Nephron progenitor cell (in vitro differentiated cells): ENCODE measurements at regions not wholly inside any gene's neighbourhood (a gene's known extent, or its start where the extent isn't known, plus 50 kb on each side); places are given as distances from the start of the nearest gene placed in this dataset.

Experiments used
- DNase-seq: peaks from one replicate; pipeline ENCODE4 v3.0.0; 2021
- H3K27ac Mint-ChIP-seq: 2 replicates; pipeline ENCODE4 v1.8.0; 2021; ENCODE audit warnings: mild to moderate bottlenecking, moderate library complexity, mixed read lengths
- H3K27me3 Mint-ChIP-seq: 2 replicates; pipeline ENCODE4 v1.8.0; 2021; ENCODE audit warnings: mild to moderate bottlenecking, low read depth, mixed read lengths; ENCODE audit not compliant: poor library complexity
- H3K36me3 Mint-ChIP-seq: 2 replicates; pipeline ENCODE4 v1.8.0; 2021; ENCODE audit warnings: low read depth, mixed read lengths
- H3K4me1 Mint-ChIP-seq: 2 replicates; pipeline ENCODE4 v1.8.0; 2021; ENCODE audit warnings: mixed read lengths
- H3K4me3 Mint-ChIP-seq: 2 replicates; pipeline ENCODE4 v1.8.0; 2021; ENCODE audit warnings: mild to moderate bottlenecking, moderate library complexity, mixed read lengths
- H3K9me3 Mint-ChIP-seq: 2 replicates; pipeline ENCODE4 v1.8.0; 2021; ENCODE audit warnings: mild to moderate bottlenecking, moderate library complexity, mixed read lengths
- TF ChIP-seq, protein P1 (sequence below): fragments of 200-600 bp; sonication (generic); IDR thresholded peaks from 2 replicates; pipeline ENCODE4 v1.5.0; 2021; ENCODE audit warnings: antibody characterized with exemption

GRCh38 chr2:119082821-119083400 is 75.6 kb downstream of the C1QL2 start:
- Mint-ChIP-seq H3K36me3 (no peaks in the 10 kb centered on the region), H3K9me3 (no peaks in the 10 kb centered on the region), H3K4me1 (peaks cover 11% of the 10 kb centered on the region), H3K27me3 (peaks cover 23% of the 10 kb centered on the region), H3K27ac (no peak overlapping the region), H3K4me3 (no peak overlapping the region)
- TF ChIP-seq, protein P1, sequence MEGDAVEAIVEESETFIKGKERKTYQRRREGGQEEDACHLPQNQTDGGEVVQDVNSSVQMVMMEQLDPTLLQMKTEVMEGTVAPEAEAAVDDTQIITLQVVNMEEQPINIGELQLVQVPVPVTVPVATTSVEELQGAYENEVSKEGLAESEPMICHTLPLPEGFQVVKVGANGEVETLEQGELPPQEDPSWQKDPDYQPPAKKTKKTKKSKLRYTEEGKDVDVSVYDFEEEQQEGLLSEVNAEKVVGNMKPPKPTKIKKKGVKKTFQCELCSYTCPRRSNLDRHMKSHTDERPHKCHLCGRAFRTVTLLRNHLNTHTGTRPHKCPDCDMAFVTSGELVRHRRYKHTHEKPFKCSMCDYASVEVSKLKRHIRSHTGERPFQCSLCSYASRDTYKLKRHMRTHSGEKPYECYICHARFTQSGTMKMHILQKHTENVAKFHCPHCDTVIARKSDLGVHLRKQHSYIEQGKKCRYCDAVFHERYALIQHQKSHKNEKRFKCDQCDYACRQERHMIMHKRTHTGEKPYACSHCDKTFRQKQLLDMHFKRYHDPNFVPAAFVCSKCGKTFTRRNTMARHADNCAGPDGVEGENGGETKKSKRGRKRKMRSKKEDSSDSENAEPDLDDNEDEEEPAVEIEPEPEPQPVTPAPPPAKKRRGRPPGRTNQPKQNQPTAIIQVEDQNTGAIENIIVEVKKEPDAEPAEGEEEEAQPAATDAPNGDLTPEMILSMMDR = no peak
- no peak for DNase-seq

GRCh38 chr2:119078796-119079195 is 79.8 kb downstream of the C1QL2 start:
- Mint-ChIP-seq H3K36me3 (no peaks in the 10 kb centered on the region), H3K27me3 (peaks cover 47% of the 10 kb centered on the region), H3K9me3 (no peaks in the 10 kb centered on the region), H3K27ac (no peak overlapping the region), H3K4me1 (no peaks in the 10 kb centered on the region), H3K4me3 (no peak overlapping the region)
- TF ChIP-seq, protein P1 = no peak
- DNase-seq = no peak

- Mint-ChIP-seq H3K4me3 (no peak overlapping the region), H3K9me3 (no peaks in the 10 kb centered on the region), H3K27me3 (peaks cover 49% of the 10 kb centered on the region), H3K27ac (no peak overlapping the region), H3K36me3 (no peaks in the 10 kb centered on the region), H3K4me1 (no peaks in the 10 kb centered on the region)
- TF ChIP-seq, protein P1 = no peak
- no peak for DNase-seq
These were observed 81.8 kb downstream of the C1QL2 start for GRCh38 chr2:119076713-119077112.

DNA sequence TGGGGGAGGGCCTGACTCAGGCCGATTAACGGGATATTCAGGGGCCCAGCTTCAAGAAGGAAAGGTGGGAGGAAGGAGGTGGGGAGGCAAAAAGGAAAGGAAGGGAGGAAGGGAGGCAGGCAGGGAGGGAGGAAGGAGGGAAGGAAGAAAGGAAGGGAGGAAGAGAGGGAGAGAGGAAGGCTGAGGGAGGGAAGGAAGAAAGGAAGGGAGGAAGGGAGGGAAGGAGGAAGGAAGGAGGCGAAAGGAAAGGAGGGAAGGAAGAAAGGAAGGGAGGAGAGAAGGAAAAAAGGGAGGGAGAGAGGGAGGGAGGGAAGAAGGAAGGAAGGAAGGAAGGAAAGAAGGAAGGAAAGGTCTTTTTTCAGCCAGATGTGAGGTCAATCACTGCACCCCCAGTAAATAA is 85.3 kb downstream of the C1QL2 start:
- no peak overlapping the region for H3K27ac Mint-ChIP-seq
- no peak for DNase-seq
- TF ChIP-seq, protein P1 = no peak
- no peak overlapping the region for H3K4me3 Mint-ChIP-seq
- H3K27me3 Mint-ChIP-seq = peaks cover 32% of the 10 kb centered on the region
- no peaks in the 10 kb centered on the region for H3K4me1 Mint-ChIP-seq
- no peaks in the 10 kb centered on the region for H3K36me3 Mint-ChIP-seq
- no peaks in the 10 kb centered on the region for H3K9me3 Mint-ChIP-seq

- Mint-ChIP-seq H3K27ac (no peak overlapping the region), H3K27me3 (peaks cover 26% of the 10 kb centered on the region), H3K9me3 (no peaks in the 10 kb centered on the region), H3K4me3 (no peak overlapping the region), H3K36me3 (no peaks in the 10 kb centered on the region), H3K4me1 (no peaks in the 10 kb centered on the region)
- DNase-seq = no peak
- TF ChIP-seq, protein P1 = no peak
These were observed 87.1 kb downstream of the C1QL2 start for GRCh38 chr2:119071476-119071875.

- H3K4me3 Mint-ChIP-seq = no peak overlapping the region
- H3K4me1 Mint-ChIP-seq = no peaks in the 10 kb centered on the region
- DNase-seq = no peak
- H3K9me3 Mint-ChIP-seq = no peaks in the 10 kb centered on the region
- H3K27me3 Mint-ChIP-seq = peaks cover 11% of the 10 kb centered on the region
- TF ChIP-seq, protein P1 = no peak
- no peak overlapping the region for H3K27ac Mint-ChIP-seq
- H3K36me3 Mint-ChIP-seq = no peaks in the 10 kb centered on the region
These were observed 88.8 kb downstream of the C1QL2 start for GRCh38 chr2:119069781-119070180.
